ENCODE measurements at regions not wholly inside any gene's neighbourhood (a gene's known extent, or its start where the extent isn't known, plus 50 kb on each side); places are given as distances from the start of the nearest gene placed in this dataset.

GRCh38 chr21:26784974-26785373 is 60.2 kb downstream of the ADAMTS1 start:
- TF ChIP-seq CTCF (IDR thresholded peaks at IDR 0.05) (no peak), POLR2A (IDR thresholded peaks at IDR 0.05) (no peak)

All from heart left ventricle (tissue), 13 donors.